IPS DF 4.7 (cell line): ENCODE measurements at regions not wholly inside any gene's neighbourhood (a gene's known extent, or its start where the extent isn't known, plus 50 kb on each side); places are given as distances from the start of the nearest gene placed in this dataset.

Experiments used
- DNase-seq: peaks from one replicate; pipeline ENCODE4 v3.0.0-alpha.2; 2013; ENCODE audit warnings: low spot score; ENCODE audit errors: extremely low read depth

DNA sequence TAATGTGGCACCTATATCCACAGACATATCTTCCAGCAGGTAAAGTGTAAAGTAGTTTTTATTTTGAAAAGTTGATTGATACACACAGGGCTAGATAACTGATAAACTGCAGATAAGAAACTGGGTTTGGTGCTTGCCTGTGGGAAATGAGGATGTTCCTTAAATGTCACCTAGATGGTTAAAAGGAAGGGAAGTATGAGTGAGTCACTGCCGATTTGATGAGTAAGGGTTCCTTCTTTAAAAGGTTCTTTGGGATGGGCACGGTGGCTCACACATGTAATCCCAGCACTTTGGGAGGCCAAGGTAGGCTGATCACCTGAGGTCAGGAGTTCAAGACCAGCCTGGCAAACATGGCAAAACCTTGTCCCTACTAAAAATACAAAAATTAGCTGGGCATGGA, 73.8 kb upstream of the FRY start:
- DNase-seq, result no peak

DNA sequence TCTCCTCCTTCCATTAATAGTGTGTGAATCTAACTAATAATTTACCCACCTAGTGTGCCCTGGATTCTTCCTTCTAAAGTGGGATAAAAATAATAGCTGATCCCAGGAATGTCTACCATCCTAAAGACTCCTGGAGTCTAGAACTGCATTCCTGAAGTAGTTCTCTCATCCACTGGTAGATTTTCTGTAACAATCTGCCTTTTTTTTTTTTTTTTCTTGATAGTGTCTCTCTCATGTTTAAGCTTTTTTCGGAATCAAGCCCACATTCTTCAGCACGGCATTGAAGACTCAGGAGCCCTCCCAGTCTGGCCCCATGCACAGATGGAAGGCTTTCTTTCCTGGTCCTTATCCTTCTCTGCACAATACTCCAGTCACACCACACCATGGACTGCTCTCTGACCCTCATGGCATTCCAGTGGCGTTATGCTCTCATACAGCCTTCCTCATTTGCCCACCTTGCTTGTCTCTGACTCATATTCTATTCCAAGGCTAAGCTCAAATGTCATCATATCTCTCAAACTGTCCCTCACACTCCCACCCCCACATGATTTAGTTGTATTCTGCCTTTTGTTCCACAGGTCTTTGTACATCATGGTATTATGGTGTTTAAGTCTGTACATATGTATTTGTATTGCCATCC, 68.7 kb upstream of the FRY start:
- no peak for DNase-seq

DNA sequence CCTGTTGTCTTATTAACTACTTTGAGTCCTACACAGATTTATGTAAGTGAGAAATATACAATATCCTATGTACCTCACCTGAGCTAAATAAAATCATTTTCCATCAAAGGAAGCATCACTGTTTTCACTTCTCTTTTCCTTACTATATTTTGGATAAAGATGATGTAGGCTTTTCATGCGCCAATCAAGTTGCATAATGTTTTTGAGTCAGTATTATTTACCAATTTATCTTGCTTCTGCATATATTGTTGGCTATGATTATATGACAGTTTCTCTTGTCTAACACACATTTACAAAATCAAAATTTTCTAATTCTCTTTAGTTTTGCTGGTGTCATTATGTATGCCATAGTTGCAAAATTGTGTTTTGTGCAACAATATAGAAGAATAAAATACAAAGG, 67.9 kb upstream of the FRY start:
- DNase-seq, result no peak

DNA sequence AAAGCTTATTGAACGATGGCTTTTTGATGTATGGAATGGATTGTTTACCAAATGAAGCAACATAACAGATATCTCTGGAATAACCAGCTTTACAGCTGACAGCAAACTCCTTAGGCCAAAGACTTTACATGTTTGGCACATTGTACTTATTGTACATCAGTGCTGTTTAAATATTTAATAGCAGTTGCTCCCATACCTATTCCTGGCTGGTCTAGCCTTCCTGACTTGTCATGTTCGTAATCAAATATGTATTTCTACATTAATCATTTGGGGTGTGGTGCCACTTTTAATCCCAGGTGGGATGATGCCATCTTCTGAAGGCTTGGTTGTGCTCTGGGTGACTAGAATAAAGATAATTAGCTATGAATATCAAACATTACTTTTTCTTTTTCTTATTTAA, 67.4 kb upstream of the FRY start:
- DNase-seq, result no peak

DNA sequence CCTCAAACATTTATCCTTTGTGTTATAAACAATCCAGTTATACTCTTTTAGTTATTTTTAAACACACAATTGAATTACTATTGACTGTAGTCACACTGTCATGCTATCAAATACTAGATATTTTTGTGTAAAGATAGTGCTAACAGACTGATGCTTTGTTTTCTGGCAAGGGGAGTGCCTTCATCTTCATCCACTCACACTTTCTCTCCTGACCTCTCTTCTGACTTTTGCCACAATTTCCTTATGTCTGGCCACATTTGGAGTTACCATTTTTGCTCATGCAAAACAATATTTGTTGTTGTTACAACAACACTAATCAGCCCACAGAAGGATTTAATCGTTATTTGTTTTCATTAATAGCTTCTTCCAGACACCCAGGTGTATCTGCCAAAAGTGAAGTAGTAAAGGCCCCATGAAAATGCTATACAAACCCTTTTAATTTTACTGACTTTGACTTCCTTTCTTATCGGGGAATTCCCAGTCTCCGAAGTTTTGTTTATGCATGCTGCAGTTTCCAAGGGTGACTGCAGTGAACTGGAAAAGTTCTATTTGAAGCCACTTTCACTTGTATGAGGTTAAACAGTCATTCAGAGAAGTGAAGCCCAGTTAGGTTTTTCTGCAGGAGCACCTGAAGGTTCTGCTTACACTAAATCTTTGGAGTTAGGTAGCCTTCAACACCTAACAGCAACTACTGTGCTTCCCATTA, 66.1 kb upstream of the FRY start:
- no peak for DNase-seq

DNA sequence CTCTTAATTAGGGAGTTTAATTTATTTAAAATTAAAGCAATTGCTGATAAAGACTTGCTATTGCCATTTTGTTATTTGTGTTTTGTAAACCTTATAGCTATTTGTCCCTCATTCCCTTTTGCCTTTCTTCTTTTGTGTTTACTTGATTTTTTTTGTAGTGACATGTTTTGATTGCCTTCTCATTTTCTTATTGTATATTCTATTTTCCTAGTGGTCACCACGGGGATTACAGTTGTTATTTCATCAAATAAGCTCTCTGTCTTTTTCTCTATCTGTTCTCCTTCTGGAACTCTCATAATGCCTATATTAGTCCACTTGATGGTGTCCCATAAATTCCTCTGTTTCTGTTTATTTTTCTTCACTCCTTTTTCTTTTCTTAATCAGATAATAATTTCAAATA, 64.4 kb upstream of the FRY start:
- DNase-seq, result no peak

DNA sequence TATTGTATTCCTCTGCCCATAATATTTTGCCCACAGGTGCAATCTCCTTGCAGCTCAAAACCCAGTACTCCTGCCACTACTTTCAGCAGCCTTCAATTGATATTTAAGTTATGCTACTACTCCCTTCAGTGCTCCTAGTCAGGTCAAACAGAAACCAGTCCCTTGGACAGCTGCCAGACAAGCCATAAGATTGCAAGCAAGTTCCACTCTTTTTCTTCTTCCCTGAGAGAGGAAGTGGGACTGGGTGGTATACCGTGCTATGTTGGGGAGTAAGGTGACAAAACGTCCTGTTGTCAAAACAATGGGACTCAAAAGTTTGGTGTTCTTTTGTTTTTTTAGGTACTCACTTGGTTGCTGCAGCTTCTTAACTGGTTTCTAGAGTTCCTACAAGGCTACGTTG, 63.1 kb upstream of the FRY start:
- no peak for DNase-seq

DNA sequence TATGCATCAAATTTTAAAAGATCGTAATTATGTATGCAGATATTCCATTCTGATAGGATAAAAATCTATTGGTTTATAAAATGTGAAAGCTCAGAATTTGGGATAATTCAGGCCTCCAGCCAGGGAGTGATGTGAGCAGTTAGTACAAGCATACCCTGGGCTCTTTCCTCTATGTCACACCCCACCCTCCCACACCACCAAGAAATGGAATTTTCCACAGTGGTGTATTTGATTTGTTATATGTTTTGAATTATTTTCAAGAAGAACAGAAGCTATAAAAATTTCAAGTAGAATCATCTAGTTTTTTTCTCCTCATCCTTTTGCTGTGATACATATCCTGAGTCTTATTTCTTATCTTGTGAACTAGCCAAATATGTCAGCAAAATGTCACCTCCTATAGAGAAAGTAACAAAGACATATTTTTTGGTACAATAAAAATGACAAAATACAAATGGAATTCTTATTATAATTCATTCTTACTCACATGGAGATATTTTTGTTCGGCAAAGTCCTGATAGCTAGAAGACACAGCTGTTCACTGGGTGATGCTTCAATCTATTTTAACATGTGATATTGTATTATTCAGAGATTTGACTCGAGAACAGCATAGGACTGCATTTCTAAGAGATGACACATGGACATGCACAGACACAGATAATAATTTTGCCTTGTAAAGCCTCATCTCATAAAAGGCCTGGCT, 61.2 kb upstream of the FRY start:
- DNase-seq, result no peak

DNA sequence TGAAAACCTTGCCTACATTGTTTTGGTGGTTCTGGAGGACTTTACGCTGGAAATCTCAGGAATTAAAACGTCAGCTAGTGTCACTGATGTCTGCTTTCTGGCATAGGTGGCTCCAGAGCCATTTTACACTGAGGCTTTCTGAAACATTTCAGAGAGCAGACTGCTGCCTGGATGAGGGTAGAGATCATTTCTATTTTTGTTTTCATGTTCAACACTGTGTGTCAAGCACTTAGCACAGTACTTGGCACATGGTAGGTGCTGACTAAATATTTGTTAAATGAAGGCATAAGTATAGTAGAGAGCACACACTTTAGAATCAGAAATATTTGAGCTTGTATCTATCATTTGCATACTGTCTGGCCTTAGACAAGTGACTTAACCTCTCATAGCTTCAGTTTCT, 59.1 kb upstream of the FRY start:
- DNase-seq, result no peak

DNA sequence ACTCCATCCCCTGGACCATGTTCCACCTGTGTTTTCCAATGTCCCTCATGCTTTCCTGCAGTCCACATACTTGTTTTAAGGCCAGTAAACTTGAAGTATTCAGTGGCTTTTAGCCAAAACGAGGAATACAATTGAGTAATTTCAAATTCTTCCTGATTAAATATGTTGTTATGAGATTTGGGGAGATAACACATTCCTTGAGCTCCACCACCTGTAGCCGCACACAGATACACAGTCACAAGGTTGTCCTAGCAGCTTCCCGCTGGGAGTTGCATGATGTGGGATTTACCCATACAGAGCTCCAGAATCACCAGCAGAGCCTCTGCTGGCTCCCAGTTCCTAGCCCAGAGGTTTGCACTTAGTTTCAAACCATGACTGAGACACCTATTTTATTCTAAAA, 53.6 kb upstream of the FRY start:
- no peak for DNase-seq

DNA sequence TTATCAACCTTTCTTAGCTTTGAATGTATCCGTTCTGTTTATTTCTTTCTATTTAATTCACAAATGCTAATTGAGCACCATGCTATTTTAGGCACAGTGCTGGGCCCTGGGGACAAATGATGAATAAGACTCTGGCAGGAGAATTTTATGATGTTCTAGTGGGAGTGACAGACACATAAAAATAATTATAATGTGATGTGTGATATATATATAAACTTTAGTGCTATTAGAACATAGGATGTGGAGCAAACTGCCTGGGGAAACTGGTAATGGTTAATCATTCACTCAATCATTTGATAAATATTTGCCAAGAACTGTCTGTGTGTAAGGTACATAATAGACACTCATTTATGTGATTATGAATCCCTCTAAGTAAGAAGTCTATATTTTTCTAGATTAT, 50.7 kb upstream of the FRY start:
- no peak for DNase-seq
